GM18526 (cell line): ENCODE measurements at regions not wholly inside any gene's neighbourhood (a gene's known extent, or its start where the extent isn't known, plus 50 kb on each side); places are given as distances from the start of the nearest gene placed in this dataset.

Experiments used
- POLR2A ChIP-seq: IDR thresholded peaks from 3 replicates; pipeline ENCODE4 v1.6.1; 2011; ENCODE audit not compliant: insufficient read length; ENCODE audit errors: extremely low read depth

- TF ChIP-seq POLR2A = no peak
These were observed 205.0 kb downstream of the RPLP1 start for GRCh38 chr15:69657626-69658025.

- no peak for TF ChIP-seq POLR2A
These were observed 205.9 kb downstream of the RPLP1 start for GRCh38 chr15:69658411-69658945.

DNA sequence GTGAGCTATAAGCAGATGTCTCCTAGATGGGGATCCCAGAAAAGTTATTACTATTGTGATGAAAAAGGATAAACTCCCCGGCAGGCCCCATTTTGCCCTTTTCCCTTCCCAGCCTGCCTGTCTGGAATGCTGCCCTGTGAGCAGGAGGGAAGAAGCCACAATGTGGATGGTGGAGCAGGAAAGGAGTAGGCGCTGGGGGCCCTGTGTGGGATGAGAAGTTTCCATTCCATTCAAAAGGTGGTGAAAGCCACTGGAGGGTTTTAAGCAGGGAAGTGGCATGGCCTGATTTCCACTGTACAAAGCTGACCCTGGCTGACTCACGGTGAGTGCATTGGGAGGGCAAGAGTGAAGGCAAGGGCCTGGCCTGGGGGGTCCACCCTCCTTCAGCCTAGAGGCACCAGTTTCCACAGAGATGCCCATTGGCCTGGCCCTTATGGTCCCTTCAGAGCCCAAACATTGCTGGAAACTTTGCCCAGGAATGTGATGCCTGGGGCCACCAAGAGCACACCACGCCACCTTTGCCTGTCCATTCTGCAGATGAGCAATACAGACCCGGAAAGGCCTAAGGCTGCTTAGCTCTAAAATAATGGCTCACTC lies 206.9 kb downstream of the RPLP1 start:
- TF ChIP-seq POLR2A = no peak

DNA sequence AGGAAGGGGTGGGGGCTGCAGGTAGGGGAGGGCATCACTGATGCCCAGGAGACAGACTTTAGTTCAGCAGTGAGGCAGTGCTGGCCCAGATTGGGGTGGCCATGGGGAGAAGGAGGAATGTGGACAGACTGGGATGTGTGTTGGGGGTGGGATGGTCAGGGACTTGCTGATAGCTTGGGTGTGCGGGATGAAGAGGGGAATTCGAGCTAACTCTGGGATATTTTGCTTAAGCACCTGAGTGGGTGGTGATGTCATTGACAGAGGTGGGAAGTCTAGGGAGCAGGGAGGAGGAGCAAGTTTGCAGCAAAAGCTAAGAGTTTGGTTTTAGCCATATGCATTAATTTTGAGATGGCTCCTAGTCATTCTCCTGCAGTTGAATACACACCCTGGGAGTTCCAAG lies 207.5 kb downstream of the RPLP1 start:
- no peak for TF ChIP-seq POLR2A

GRCh38 chr15:69660658-69661405 lies 208.2 kb downstream of the RPLP1 start:
- TF ChIP-seq POLR2A = no peak

GRCh38 chr15:69661446-69661845 lies 208.8 kb downstream of the RPLP1 start:
- no peak for TF ChIP-seq POLR2A

DNA sequence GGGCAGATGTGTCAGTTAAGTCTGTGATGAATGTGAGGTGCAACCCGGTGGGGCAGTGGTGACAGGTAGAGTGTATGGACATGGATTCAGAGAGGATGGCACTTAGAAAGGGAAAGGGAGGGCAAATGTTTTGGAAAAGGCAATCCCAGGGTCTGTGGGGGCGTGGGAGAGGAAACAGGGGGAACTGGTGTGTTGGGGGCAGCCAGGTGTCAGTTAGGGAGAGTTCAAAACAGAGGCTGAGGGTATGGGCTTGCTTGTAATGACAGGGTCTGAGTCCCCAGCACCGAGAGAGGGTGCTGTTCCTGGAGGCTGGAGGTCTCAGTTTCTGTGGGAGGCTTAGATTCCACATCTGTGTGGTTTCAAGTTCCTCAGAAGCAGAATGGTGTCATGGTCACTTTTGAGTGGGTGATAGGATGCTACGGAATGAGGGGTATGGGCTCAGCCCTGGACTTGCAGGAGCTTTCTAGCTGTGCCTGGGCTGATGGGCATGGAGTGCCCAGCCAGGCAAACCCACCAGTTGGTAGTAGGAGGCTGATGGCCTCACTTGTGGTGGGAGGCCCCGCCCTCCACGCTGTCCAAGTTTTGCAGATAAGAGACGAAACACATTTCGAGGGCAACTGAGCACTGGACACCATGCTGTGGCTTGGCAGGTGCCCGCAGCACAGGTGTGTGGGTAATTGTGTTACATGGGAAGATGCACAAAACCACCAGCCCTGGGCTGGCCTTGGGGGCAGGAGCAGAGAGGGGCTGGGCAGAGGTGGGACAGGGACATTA lies 209.4 kb downstream of the RPLP1 start:
- TF ChIP-seq POLR2A = no peak

DNA sequence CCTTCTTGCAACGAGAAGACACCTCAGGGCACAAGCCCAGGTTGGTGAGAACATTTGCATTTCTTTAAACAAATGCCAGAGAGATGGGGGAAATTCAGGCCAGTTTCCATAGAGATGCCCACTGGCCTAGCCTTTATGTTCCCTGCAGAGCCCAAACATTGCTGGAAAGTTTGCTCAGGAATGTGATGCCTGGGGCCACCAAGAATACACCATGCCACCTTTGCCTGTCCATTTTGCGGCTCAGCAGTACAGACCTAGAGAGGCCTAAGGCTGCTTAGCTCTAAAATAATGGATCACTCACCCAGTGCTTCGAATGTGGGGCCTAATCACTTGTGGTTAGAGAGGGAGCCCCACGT lies 210.0 kb downstream of the RPLP1 start:
- no peak for TF ChIP-seq POLR2A

GRCh38 chr15:69663441-69663840 lies 210.8 kb downstream of the RPLP1 start:
- TF ChIP-seq POLR2A = no peak

GRCh38 chr15:69663982-69664381 lies 211.4 kb downstream of the RPLP1 start:
- no peak for TF ChIP-seq POLR2A

DNA sequence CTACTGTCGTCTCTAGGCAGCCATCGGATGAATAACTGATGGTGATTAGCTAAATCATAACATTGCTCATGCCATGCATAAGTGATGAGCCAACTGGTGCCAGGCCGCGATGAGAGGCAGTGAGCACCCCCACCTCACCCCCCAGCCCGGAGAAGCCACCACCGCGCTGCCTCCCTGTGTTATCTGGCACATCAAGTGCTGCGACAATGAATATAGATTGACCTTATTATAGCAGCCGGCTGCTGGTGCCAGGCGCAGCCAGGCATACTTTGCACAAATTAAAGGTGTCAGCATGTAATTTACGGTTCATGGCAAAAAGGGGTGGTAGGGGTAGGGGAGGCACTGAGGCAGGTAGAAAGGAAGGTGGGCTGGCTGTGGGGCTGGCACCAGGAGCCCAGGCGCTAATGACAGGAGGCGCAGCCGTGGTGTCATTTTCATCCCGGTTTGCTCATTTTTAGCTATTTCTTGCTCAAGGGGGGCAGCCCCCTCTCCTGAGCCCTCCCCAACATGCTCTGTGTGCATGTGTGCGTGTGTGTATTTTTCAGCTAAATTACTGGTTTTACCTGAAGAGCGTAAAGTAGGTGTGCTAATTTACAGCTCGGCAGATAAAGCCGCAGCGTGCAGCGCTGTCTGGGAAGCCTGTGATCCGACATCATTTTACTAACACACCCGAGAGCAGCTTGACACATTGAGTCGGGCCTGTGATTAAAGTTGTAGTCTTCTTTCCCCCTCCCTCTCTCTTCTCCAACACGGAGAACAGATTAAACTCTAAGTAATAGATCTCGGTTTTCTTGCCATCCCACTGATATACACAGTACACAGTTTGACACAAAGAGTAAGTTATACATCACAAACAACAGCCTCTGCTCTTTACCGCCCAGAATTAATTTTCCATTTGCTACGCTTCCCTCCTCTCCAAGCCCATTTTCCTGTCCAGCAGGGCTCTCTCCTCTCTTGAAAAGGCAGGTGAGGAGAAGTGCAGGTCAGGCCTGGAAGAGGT lies 212.3 kb downstream of the RPLP1 start:
- no peak for TF ChIP-seq POLR2A

- TF ChIP-seq POLR2A = no peak
These were observed 213.1 kb downstream of the RPLP1 start for GRCh38 chr15:69665641-69666111.

DNA sequence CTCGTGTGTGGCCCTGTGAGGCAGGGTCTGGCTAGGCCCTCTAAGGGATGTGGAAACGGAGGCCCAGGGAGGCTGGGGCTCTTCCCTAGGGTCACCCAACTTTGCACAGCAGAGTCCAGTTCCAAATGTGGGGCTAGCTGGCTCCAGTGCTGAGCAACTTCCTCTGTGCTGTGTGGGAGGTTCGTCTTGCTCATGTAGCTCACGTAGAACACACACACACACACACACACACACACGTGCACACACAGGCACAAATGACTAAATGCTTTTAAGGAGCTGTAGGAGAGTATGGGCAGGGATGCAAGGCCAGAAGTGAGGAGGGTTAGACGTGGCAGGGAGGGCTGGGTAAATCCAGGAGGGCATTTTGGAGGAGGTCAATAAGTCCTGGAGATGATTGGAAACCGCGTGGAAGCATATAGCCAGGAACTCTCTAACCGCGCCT lies 213.8 kb downstream of the RPLP1 start:
- no peak for TF ChIP-seq POLR2A
